ENCODE measurements at regions not wholly inside any gene's neighbourhood (a gene's known extent, or its start where the extent isn't known, plus 50 kb on each side); places are given as distances from the start of the nearest gene placed in this dataset.

- Histone ChIP-seq H3K4me1 (ENCODE audit: control insufficient read depth, extremely low read depth, insufficient read depth, low read length) (no peaks in the 10 kb centered on the region), H3K36me3 (ENCODE audit: control insufficient read depth in 2 of 2, extremely low read depth in 1 of 2, insufficient read depth in 2 of 2, low read length in 2 of 2) (no peaks in the 10 kb centered on the region), H3K4me3 (replicated peaks in 1 of 3; ENCODE audit: insufficient read depth in 1 of 3, low read depth in 1 of 3, low read length in 3 of 3) (no peak overlapping the region), H3K4me2 (ENCODE audit: insufficient read depth, low read length) (no peak overlapping the region), H3K9ac (replicated peaks; ENCODE audit: extremely low read depth, insufficient read depth, low read length) (no peak overlapping the region), H3K27me3 (ENCODE audit: control insufficient read depth in 2 of 2, insufficient read depth in 2 of 2, low read length in 2 of 2) (no peaks in the 10 kb centered on the region), H3K79me2 (ENCODE audit: control insufficient read depth, insufficient read depth, low read length) (no peaks in the 10 kb centered on the region), H3K9me3 (replicated peaks; ENCODE audit: control insufficient read depth, insufficient read depth, low read length) (no peaks in the 10 kb centered on the region), H3K9me1 (replicated peaks; ENCODE audit: control insufficient read depth, extremely low read depth, insufficient read depth, low read length) (no peaks in the 10 kb centered on the region), H2AFZ (ENCODE audit: low read depth, low read length) (no peak overlapping the region), H4K20me1 (replicated peaks; ENCODE audit: control insufficient read depth, extremely low read depth, insufficient read depth, low read length) (no peaks in the 10 kb centered on the region), H3K27ac (ENCODE audit: insufficient read depth, low read depth, low read length) (no peak overlapping the region)
- intact Hi-C loops (cut with micrococcal nuclease) (no loop called here), dilution Hi-C loops (cut with MboI; ENCODE audit: extremely low pct_ligation_motif_present, low sequenced_read_pairs) (no loop called here)
- no TSS peak for BruUV-seq (replicated peaks)
- FAIRE-seq, result no peak
- POLR2A ChIA-PET, result no interaction called here
- no peak for DNase-seq (ENCODE audit: low read depth, low spot score)
- no peak for TF ChIP-seq FOS (IDR thresholded peaks at IDR 0.05; ENCODE audit: borderline replicate concordance, insufficient read depth, low read length)
- no peak for TF ChIP-seq CTCF (IDR thresholded peaks at IDR 0.05; ENCODE audit: extremely low read depth in 1 of 2, insufficient read depth in 1 of 2, low read depth in 1 of 2, low read length in 2 of 2)
- no peak for TF ChIP-seq POLR2AphosphoS5 (IDR thresholded peaks at IDR 0.05; ENCODE audit: insufficient read depth, low read depth, low read length)
- TF ChIP-seq JUN (IDR thresholded peaks at IDR 0.05; ENCODE audit: borderline replicate concordance, insufficient read depth, insufficient read length, low read depth), result no peak
- TF ChIP-seq EZH2 (IDR thresholded peaks at IDR 0.05; ENCODE audit: borderline replicate concordance, low read depth, low read length, severe bottlenecking), result no peak
- no peak for TF ChIP-seq MAX (IDR thresholded peaks at IDR 0.05; ENCODE audit: insufficient read depth, insufficient read length)
- TF ChIP-seq GATA2 (IDR thresholded peaks at IDR 0.05; ENCODE audit: insufficient read depth, insufficient read length, low read depth, low read length), result no peak
- TF ChIP-seq POLR2A (IDR thresholded peaks at IDR 0.05; ENCODE audit: low read depth, low read length), result no peak
- TF ChIP-seq MYC (IDR thresholded peaks at IDR 0.05; ENCODE audit: low read depth, low read length), result no peak
- CTCF ChIA-PET, result no interaction called here
These were observed 50.0 kb upstream of the DGKG start for GRCh38 chr3:186411994-186412393.
